HepG2 (cell line): ENCODE measurements at regions not wholly inside any gene's neighbourhood (a gene's known extent, or its start where the extent isn't known, plus 50 kb on each side); places are given as distances from the start of the nearest gene placed in this dataset.

Experiments
- CHD4 ChIP-seq: fragments of 200-600 bp; sonication (generic); IDR thresholded peaks from 2 replicates; pipeline ENCODE4 v1.7.0; 2017; ENCODE audit warnings: mild to moderate bottlenecking, low read length, borderline replicate concordance
- CTCF ChIP-seq: sonication (generic); formaldehyde crosslinking; IDR thresholded peaks from 2 replicates; pipeline ENCODE4 v1.5.0; 2020; ENCODE audit warnings: mild to moderate bottlenecking, missing genetic modification reagents, moderate library complexity
- HDAC1 ChIP-seq: sonication (generic); formaldehyde crosslinking; IDR thresholded peaks from 2 replicates; pipeline ENCODE4 v1.5.1; 2020; ENCODE audit warnings: mild to moderate bottlenecking, missing genetic modification reagents
- NFE2 ChIP-seq: sonication (generic); formaldehyde crosslinking; IDR thresholded peaks from 2 replicates; pipeline ENCODE4 v1.4.0; 2020; ENCODE audit warnings: missing genetic modification reagents
- SP1 ChIP-seq, 2 experiments: fragments of 450-650 bp in 1 of 2; sonication (generic) in 1 of 2; formaldehyde crosslinking in 1 of 2; IDR thresholded peaks; 2 replicates each; pipeline versions ENCODE4 v1.4.0 to v1.6.1; 2016 to 2020; ENCODE audit warnings: missing genetic modification reagents in 1 of 2
- ZBTB7B ChIP-seq: sonication (generic); formaldehyde crosslinking; IDR thresholded peaks from 2 replicates; pipeline ENCODE4 v1.4.0; 2020; ENCODE audit warnings: missing genetic modification reagents
- ZNF782 ChIP-seq: sonication (generic); formaldehyde crosslinking; IDR thresholded peaks from 2 replicates; pipeline ENCODE4 v1.4.0; 2020; ENCODE audit warnings: missing genetic modification reagents, mild to moderate bottlenecking, borderline replicate concordance
- TF ChIP-seq, protein P1 (sequence below): sonication (generic); formaldehyde crosslinking; IDR thresholded peaks from 2 replicates; pipeline ENCODE4 v1.4.0; 2020; ENCODE audit warnings: mild to moderate bottlenecking, missing genetic modification reagents
- TF ChIP-seq, protein P2 (sequence below): IDR thresholded peaks from 2 replicates; pipeline ENCODE4 v1.6.1; 2012; ENCODE audit warnings: inconsistent platforms

DNA sequence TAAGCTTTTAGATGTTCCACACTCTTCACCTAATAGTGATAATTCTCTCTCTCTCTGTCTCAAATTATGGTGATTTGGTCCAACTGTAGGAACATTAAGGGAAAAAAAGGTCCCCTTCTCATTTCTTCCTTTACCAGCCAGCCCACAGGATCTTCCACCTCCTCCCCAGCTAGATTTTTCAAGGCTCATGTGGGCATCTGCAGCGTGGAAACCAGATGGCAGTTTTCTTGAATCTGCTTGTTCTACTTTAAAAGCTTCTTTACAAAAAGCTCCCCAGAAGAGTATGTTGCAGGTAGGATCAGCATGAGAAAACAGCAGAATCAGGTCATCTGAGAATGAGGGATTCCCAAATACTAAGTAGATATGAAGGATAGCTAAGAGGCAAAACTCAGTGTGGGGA, 208.6 kb upstream of the PFN2 start:
- TF ChIP-seq ZBTB7B (CRISPR knock-in tag): no peak
- no peak for TF ChIP-seq SP1 (IDR thresholded peaks at IDR 0.05)
- TF ChIP-seq SP1 (CRISPR knock-in tag; IDR thresholded peaks at IDR 0.05): no peak
- no peak for TF ChIP-seq ZNF782 (CRISPR knock-in tag)
- TF ChIP-seq, protein P1, sequence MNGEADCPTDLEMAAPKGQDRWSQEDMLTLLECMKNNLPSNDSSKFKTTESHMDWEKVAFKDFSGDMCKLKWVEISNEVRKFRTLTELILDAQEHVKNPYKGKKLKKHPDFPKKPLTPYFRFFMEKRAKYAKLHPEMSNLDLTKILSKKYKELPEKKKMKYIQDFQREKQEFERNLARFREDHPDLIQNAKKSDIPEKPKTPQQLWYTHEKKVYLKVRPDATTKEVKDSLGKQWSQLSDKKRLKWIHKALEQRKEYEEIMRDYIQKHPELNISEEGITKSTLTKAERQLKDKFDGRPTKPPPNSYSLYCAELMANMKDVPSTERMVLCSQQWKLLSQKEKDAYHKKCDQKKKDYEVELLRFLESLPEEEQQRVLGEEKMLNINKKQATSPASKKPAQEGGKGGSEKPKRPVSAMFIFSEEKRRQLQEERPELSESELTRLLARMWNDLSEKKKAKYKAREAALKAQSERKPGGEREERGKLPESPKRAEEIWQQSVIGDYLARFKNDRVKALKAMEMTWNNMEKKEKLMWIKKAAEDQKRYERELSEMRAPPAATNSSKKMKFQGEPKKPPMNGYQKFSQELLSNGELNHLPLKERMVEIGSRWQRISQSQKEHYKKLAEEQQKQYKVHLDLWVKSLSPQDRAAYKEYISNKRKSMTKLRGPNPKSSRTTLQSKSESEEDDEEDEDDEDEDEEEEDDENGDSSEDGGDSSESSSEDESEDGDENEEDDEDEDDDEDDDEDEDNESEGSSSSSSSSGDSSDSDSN: no peak
- no peak for TF ChIP-seq NFE2 (CRISPR knock-in tag)
- no peak for TF ChIP-seq CHD4
- no peak for TF ChIP-seq CTCF (CRISPR knock-in tag)
- TF ChIP-seq HDAC1 (CRISPR knock-in tag): no peak
- TF ChIP-seq, protein P2, sequence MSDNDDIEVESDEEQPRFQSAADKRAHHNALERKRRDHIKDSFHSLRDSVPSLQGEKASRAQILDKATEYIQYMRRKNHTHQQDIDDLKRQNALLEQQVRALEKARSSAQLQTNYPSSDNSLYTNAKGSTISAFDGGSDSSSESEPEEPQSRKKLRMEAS: no peak
